Thyroid gland (tissue), 4 donors: ENCODE measurements at regions not wholly inside any gene's neighbourhood (a gene's known extent, or its start where the extent isn't known, plus 50 kb on each side); places are given as distances from the start of the nearest gene placed in this dataset.

Experiments
- CTCF ChIP-seq, 6 experiments: fragments of 200-600 bp in 3 of 6; fragments of 450-650 bp in 3 of 6; sonication (generic) in 3 of 6; IDR thresholded peaks; one replicate each; pipeline ENCODE4 v1.5.1; 2016 to 2019; ENCODE audit warnings: antibody characterized with exemption in 6 of 6, mild to moderate bottlenecking in 2 of 6, inconsistent platforms in 1 of 6, moderate library complexity in 1 of 6
- POLR2A ChIP-seq, 2 donors: fragments of 450-650 bp; IDR thresholded peaks; one replicate each; pipeline ENCODE4 v1.6.1; 2017; ENCODE audit warnings: antibody characterized with exemption in 2 of 2, mild to moderate bottlenecking in 2 of 2, moderate library complexity in 1 of 2

- TF ChIP-seq CTCF (IDR thresholded peaks at IDR 0.05), result no peak
- no peak for TF ChIP-seq POLR2A (IDR thresholded peaks at IDR 0.05)
Measured at GRCh38 chr2:62407838-62408237, 98.2 kb downstream of the TMEM17 start.
